ENCODE measurements at regions not wholly inside any gene's neighbourhood (a gene's known extent, or its start where the extent isn't known, plus 50 kb on each side); places are given as distances from the start of the nearest gene placed in this dataset.

DNA sequence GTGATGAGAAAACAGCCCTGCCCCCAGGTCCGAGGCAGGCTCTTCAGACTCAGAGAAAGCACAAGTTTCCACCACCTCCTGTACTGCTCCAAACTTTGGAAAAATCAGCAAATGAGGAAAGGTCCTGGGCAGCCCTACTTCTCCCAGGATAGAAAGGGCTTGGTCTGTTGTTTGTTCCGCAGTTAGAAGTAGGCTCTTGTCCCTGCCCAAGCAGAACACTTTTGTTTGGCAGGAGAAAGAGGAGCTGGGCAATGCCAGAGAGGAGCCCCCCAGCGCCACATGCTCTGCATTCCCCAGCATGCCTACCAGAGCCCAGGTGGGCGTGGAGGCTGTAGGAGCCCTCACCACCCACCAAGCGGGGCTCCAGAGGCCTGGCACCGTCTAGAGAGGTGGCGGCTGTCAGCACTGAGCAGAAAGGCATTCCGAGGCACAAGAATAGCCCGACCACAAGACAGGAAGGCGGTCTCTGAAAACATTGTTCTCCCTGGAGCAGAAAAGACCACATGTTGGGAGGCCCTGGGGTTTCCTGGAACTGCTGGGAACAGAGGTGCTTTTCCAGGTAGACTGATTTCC lies 90.3 kb upstream of the CD82 start:
- TF ChIP-seq POLR2A (IDR thresholded peaks at IDR 0.05) (no peak), EP300 (IDR thresholded peaks at IDR 0.05) (no peak), POLR2AphosphoS5 (IDR thresholded peaks at IDR 0.05) (no peak)

All from gastroesophageal sphincter (tissue), 2 donors.